BE2C (cell line): ENCODE measurements at regions not wholly inside any gene's neighbourhood (a gene's known extent, or its start where the extent isn't known, plus 50 kb on each side); places are given as distances from the start of the nearest gene placed in this dataset.

Source experiments
- DNase-seq: peaks from one replicate; pipeline ENCODE4 v3.0.0-alpha.2; 2020
- H3K27me3 ChIP-seq: fragments of 250-450 bp; sonication (Bioruptor Pico); 2 replicates; pipeline ENCODE4 v1.5.1; 2020; ENCODE audit warnings: mild to moderate bottlenecking
- H3K36me3 ChIP-seq: fragments of 250-450 bp; sonication (Bioruptor Pico); 2 replicates; pipeline ENCODE4 v1.5.1; 2020; ENCODE audit warnings: mild to moderate bottlenecking
- H3K4me1 ChIP-seq: fragments of 250-450 bp; sonication (Bioruptor Pico); 2 replicates; pipeline ENCODE4 v1.5.1; 2020
- H3K4me3 ChIP-seq: 2 replicates; pipeline ENCODE4 v1.5.1; 2011; ENCODE audit warnings: low read depth, low read length
- H3K9me3 ChIP-seq: fragments of 250-450 bp; sonication (Bioruptor Pico); 2 replicates; pipeline ENCODE4 v1.5.1; 2020
- TF ChIP-seq, protein P1 (sequence below): IDR thresholded peaks from 2 replicates; pipeline ENCODE4 v1.5.1; 2012; ENCODE audit warnings: mild to moderate bottlenecking, low read depth, low read length

DNA sequence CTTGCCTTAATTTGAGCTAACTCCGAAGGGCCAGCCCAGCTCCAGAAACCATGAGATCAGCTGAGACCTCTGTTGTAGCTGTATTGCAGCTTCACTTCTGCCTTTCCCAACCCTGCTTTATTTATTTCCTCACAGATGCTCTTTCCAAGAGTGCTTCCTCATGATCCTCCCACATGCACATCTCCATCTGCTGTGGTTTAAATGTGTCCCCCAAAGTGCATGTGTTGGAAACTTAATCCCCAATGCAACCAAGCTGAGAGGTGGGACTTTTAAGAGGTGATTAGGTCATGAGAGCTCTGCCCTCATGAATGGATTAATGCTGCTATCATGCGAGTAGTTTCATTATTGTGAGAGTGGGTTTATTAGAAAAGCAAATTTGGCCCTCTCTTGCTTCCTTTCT is 164.4 kb upstream of the TAB2 start:
- Histone ChIP-seq H3K4me1 (no peaks in the 10 kb centered on the region), H3K27me3 (no peaks in the 10 kb centered on the region), H3K36me3 (no peaks in the 10 kb centered on the region), H3K4me3 (no peak overlapping the region), H3K9me3 (no peaks in the 10 kb centered on the region)
- no peak for DNase-seq
- TF ChIP-seq, protein P1, sequence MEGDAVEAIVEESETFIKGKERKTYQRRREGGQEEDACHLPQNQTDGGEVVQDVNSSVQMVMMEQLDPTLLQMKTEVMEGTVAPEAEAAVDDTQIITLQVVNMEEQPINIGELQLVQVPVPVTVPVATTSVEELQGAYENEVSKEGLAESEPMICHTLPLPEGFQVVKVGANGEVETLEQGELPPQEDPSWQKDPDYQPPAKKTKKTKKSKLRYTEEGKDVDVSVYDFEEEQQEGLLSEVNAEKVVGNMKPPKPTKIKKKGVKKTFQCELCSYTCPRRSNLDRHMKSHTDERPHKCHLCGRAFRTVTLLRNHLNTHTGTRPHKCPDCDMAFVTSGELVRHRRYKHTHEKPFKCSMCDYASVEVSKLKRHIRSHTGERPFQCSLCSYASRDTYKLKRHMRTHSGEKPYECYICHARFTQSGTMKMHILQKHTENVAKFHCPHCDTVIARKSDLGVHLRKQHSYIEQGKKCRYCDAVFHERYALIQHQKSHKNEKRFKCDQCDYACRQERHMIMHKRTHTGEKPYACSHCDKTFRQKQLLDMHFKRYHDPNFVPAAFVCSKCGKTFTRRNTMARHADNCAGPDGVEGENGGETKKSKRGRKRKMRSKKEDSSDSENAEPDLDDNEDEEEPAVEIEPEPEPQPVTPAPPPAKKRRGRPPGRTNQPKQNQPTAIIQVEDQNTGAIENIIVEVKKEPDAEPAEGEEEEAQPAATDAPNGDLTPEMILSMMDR: no peak

DNA sequence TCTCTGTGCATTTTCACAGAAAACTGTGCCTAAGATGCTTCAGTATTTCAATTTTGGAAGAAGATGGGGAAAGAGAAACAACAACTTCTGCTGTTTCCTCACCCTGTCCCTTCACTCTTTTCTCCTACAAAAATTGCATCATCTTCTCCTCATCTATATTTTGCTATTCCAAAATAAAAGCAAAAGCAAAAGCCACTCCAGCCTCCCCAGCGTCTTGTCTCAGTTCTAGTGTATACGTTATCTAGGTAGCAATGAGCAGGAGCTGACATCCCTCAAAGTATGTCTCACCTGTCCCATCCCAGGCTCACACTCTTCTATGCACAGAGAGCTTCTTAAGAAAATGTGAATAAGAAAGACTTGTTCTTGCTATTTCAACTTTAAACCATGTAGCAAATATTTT is 163.8 kb upstream of the TAB2 start:
- H3K9me3 ChIP-seq: no peaks in the 10 kb centered on the region
- TF ChIP-seq, protein P1: no peak
- DNase-seq: no peak

DNA sequence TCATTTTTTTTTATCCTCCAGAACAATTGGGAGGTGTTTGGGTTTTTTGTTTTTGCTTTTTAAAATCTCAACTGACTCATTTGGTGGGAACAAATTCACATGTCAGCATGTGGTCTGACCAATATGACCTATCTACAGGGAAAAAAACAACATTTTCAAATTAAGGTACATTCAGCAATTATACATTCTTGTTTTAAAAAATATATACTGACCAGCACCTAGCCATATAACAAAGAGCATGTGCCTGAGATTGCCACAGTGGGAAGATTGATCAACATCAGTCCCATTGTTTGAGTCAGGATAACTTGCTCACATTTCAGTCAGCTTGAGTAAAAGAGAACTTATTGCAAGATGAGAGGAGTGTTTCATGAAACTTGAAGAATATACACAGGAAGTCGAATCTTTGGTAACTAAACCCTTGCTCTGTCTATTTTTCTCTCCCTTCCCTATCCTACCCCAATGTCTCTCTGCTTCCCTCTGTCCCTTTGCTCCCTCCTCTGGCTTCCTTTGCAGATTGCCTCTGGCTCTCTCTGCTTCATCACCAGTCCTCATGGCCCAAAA is 163.2 kb upstream of the TAB2 start:
- TF ChIP-seq, protein P1: no peak
- no peaks in the 10 kb centered on the region for H3K27me3 ChIP-seq
- H3K9me3 ChIP-seq: no peaks in the 10 kb centered on the region
- no peaks in the 10 kb centered on the region for H3K4me1 ChIP-seq
- DNase-seq: no peak
- no peak overlapping the region for H3K4me3 ChIP-seq
- H3K36me3 ChIP-seq: no peaks in the 10 kb centered on the region

More for the DNA sequence above, 163.8 kb upstream of the TAB2 start:
- Histone ChIP-seq H3K27me3 (no peaks in the 10 kb centered on the region), H3K4me3 (no peak overlapping the region), H3K36me3 (no peaks in the 10 kb centered on the region), H3K4me1 (no peaks in the 10 kb centered on the region)

DNA sequence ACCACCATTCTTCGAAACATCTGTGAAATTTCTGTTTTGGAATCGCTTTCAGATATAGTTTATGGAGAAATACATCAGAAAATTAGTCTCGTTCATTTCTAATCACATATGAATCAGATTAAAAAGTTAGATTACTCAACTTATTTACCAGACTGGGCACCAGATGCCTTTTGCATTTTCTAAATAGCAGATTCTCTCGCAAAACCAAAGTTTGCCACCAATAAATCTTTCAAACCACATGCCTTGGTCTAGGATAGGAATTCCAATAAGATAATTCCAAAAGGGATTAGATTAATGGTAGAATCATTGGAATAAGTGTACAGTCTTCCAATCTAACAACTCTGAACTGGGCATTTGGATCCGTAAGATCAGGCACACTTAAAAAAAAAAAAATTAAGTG is 160.4 kb upstream of the TAB2 start:
- TF ChIP-seq, protein P1: no peak
- H3K27me3 ChIP-seq: no peaks in the 10 kb centered on the region
- no peaks in the 10 kb centered on the region for H3K9me3 ChIP-seq
- no peaks in the 10 kb centered on the region for H3K36me3 ChIP-seq
- H3K4me3 ChIP-seq: no peak overlapping the region
- no peaks in the 10 kb centered on the region; the same call in 1 of the 2 replicates for H3K4me1 ChIP-seq
- no peak for DNase-seq

DNA sequence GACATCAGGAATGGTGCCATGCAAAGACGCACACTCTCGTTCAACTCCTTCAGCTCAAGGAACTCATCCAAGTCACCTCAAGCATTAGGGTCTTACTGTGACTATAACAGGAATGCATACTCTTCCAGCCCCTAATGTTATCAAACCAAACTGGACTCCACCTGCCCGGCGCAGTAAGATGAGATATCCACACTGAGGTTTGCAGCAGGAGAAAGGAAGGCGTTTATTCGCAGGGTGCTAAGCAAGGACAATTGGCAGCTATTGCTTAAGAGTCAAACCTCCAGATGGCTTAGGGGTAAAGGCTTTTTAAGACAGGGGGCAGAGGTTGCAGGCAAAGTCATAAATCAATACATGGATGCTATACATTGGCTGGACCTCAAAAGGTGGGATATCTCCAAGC is 159.4 kb upstream of the TAB2 start:
- TF ChIP-seq, protein P1: no peak

DNA sequence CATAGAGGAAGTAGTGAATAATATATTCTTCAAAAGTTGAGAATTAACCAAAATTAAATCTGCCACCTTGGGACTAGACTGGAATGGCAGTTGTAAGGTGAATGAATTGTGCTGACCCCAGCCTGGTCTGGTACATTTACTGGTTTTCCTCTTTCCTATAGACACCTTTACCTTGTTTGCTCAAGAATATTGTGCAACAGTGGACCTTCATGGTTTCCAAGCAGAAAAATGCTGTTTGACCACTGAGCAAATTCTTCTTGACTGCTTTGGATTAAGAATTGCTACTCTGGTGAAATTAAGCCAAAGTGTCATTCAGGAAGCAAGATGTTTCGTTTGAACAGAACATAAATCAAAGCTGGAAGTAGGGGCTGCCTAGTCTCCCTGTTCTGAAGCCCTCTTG is 156.6 kb upstream of the TAB2 start:
- H3K4me1 ChIP-seq: no peaks in the 10 kb centered on the region; the same call in 1 of the 2 replicates
- TF ChIP-seq, protein P1: no peak
- DNase-seq: no peak

More for the DNA sequence above, 159.4 kb upstream of the TAB2 start:
- Histone ChIP-seq H3K9me3 (no peaks in the 10 kb centered on the region), H3K27me3 (no peaks in the 10 kb centered on the region), H3K4me3 (no peak overlapping the region), H3K36me3 (no peaks in the 10 kb centered on the region), H3K4me1 (no peaks in the 10 kb centered on the region; the same call in 1 of the 2 replicates)
- no peak for DNase-seq

More for the DNA sequence above, 156.6 kb upstream of the TAB2 start:
- Histone ChIP-seq H3K9me3 (no peaks in the 10 kb centered on the region), H3K27me3 (no peaks in the 10 kb centered on the region), H3K36me3 (no peaks in the 10 kb centered on the region), H3K4me3 (no peak overlapping the region)
